ENCODE measurements at regions not wholly inside any gene's neighbourhood (a gene's known extent, or its start where the extent isn't known, plus 50 kb on each side); places are given as distances from the start of the nearest gene placed in this dataset.

GRCh38 chr4:32031026-32031425 lies 1310.9 kb downstream of the PCDH7 start:
- no peak for FAIRE-seq
- no peak for DNase-seq (ENCODE audit: insufficient read length)
- TF ChIP-seq TAF1 (IDR thresholded peaks at IDR 0.05; ENCODE audit: borderline replicate concordance, low read depth, low read length) (no peak), POLR2AphosphoS5 (IDR thresholded peaks at IDR 0.05; ENCODE audit: low read depth, low read length) (no peak), POLR2A (IDR thresholded peaks at IDR 0.05; ENCODE audit: low read depth, low read length) (no peak)

- no peak for FAIRE-seq
- no peak for DNase-seq (ENCODE audit: insufficient read length)
- no peak for TF ChIP-seq POLR2AphosphoS5 (IDR thresholded peaks at IDR 0.05; ENCODE audit: low read depth, low read length)
- TF ChIP-seq POLR2A (IDR thresholded peaks at IDR 0.05; ENCODE audit: low read depth, low read length) = no peak
- no peak for TF ChIP-seq TAF1 (IDR thresholded peaks at IDR 0.05; ENCODE audit: borderline replicate concordance, low read depth, low read length)
Measured at GRCh38 chr4:32032136-32032672, 1312.0 kb downstream of the PCDH7 start.

GRCh38 chr4:32037399-32037798 lies 1317.2 kb downstream of the PCDH7 start:
- FAIRE-seq (no peak), DNase-seq (ENCODE audit: insufficient read length) (no peak)
- TF ChIP-seq POLR2AphosphoS5 (IDR thresholded peaks at IDR 0.05; ENCODE audit: low read depth, low read length) (no peak), TAF1 (IDR thresholded peaks at IDR 0.05; ENCODE audit: borderline replicate concordance, low read depth, low read length) (no peak), POLR2A (IDR thresholded peaks at IDR 0.05; ENCODE audit: low read depth, low read length) (no peak)

- no peak for FAIRE-seq
- no peak for DNase-seq (ENCODE audit: insufficient read length)
- TF ChIP-seq POLR2AphosphoS5 (IDR thresholded peaks at IDR 0.05; ENCODE audit: low read depth, low read length) (no peak), TAF1 (IDR thresholded peaks at IDR 0.05; ENCODE audit: borderline replicate concordance, low read depth, low read length) (no peak), POLR2A (IDR thresholded peaks at IDR 0.05; ENCODE audit: low read depth, low read length) (no peak)
Measured at GRCh38 chr4:32042486-32043247, 1322.5 kb downstream of the PCDH7 start.

- no peak for FAIRE-seq
- TF ChIP-seq POLR2AphosphoS5 (IDR thresholded peaks at IDR 0.05; ENCODE audit: low read depth, low read length) (no peak), POLR2A (IDR thresholded peaks at IDR 0.05; ENCODE audit: low read depth, low read length) (no peak), TAF1 (IDR thresholded peaks at IDR 0.05; ENCODE audit: borderline replicate concordance, low read depth, low read length) (no peak)
- no peak for DNase-seq (ENCODE audit: insufficient read length)
Measured at GRCh38 chr4:32043248-32043633, 1323.1 kb downstream of the PCDH7 start.

- DNase-seq (ENCODE audit: insufficient read length) (no peak), FAIRE-seq (no peak)
- no peak for TF ChIP-seq POLR2A (IDR thresholded peaks at IDR 0.05; ENCODE audit: low read depth, low read length)
- no peak for TF ChIP-seq TAF1 (IDR thresholded peaks at IDR 0.05; ENCODE audit: borderline replicate concordance, low read depth, low read length)
- no peak for TF ChIP-seq POLR2AphosphoS5 (IDR thresholded peaks at IDR 0.05; ENCODE audit: low read depth, low read length)
Measured at GRCh38 chr4:32061916-32062315, 1341.7 kb downstream of the PCDH7 start.

GRCh38 chr4:32073542-32073941 lies 1353.4 kb downstream of the PCDH7 start:
- FAIRE-seq (no peak), DNase-seq (ENCODE audit: insufficient read length) (no peak)
- TF ChIP-seq POLR2A (IDR thresholded peaks at IDR 0.05; ENCODE audit: low read depth, low read length) (no peak), POLR2AphosphoS5 (IDR thresholded peaks at IDR 0.05; ENCODE audit: low read depth, low read length) (no peak), TAF1 (IDR thresholded peaks at IDR 0.05; ENCODE audit: borderline replicate concordance, low read depth, low read length) (no peak)

- DNase-seq (ENCODE audit: insufficient read length) (no peak), FAIRE-seq (no peak)
- TF ChIP-seq TAF1 (IDR thresholded peaks at IDR 0.05; ENCODE audit: borderline replicate concordance, low read depth, low read length) (no peak), POLR2AphosphoS5 (IDR thresholded peaks at IDR 0.05; ENCODE audit: low read depth, low read length) (no peak), POLR2A (IDR thresholded peaks at IDR 0.05; ENCODE audit: low read depth, low read length) (no peak)
Measured at GRCh38 chr4:32087211-32087610, 1367.0 kb downstream of the PCDH7 start.

GRCh38 chr4:32094987-32095386 lies 1374.8 kb downstream of the PCDH7 start:
- no peak for FAIRE-seq
- no peak for TF ChIP-seq TAF1 (IDR thresholded peaks at IDR 0.05; ENCODE audit: borderline replicate concordance, low read depth, low read length)
- TF ChIP-seq POLR2A (IDR thresholded peaks at IDR 0.05; ENCODE audit: low read depth, low read length) = no peak
- DNase-seq (ENCODE audit: insufficient read length) = no peak

GRCh38 chr4:32102896-32103295 lies 1382.7 kb downstream of the PCDH7 start:
- no peak for DNase-seq (ENCODE audit: insufficient read length)
- FAIRE-seq = no peak
- no peak for TF ChIP-seq POLR2A (IDR thresholded peaks at IDR 0.05; ENCODE audit: low read depth, low read length)
- TF ChIP-seq TAF1 (IDR thresholded peaks at IDR 0.05; ENCODE audit: borderline replicate concordance, low read depth, low read length) = no peak
- TF ChIP-seq POLR2AphosphoS5 (IDR thresholded peaks at IDR 0.05; ENCODE audit: low read depth, low read length) = no peak

GRCh38 chr4:32106767-32107166 lies 1386.6 kb downstream of the PCDH7 start:
- no peak for FAIRE-seq
- TF ChIP-seq POLR2A (IDR thresholded peaks at IDR 0.05; ENCODE audit: low read depth, low read length) (no peak), TAF1 (IDR thresholded peaks at IDR 0.05; ENCODE audit: borderline replicate concordance, low read depth, low read length) (no peak), POLR2AphosphoS5 (IDR thresholded peaks at IDR 0.05; ENCODE audit: low read depth, low read length) (no peak)
- no peak for DNase-seq (ENCODE audit: insufficient read length)

- DNase-seq (ENCODE audit: insufficient read length) = no peak
- FAIRE-seq = no peak
- TF ChIP-seq TAF1 (IDR thresholded peaks at IDR 0.05; ENCODE audit: borderline replicate concordance, low read depth, low read length) (no peak), POLR2A (IDR thresholded peaks at IDR 0.05; ENCODE audit: low read depth, low read length) (no peak), POLR2AphosphoS5 (IDR thresholded peaks at IDR 0.05; ENCODE audit: low read depth, low read length) (no peak)
Measured at GRCh38 chr4:32112891-32113290, 1392.7 kb downstream of the PCDH7 start.
